BJ (cell line): ENCODE measurements at regions not wholly inside any gene's neighbourhood (a gene's known extent, or its start where the extent isn't known, plus 50 kb on each side); places are given as distances from the start of the nearest gene placed in this dataset.

Experiments used
- CTCF ChIA-PET: fragments of 350-600 bp; formaldehyde crosslinking; extraction: SDS; loops from one replicate; lab custom pipeline; 2021; ENCODE audit warnings: antibody characterized with exemption, inconsistent platforms; lab: Yijun Ruan, JAX
- POLR2A ChIA-PET: fragments of 300-600 bp; sonication (Branson Sonifier 250); formaldehyde crosslinking; extraction: SDS; loops from one replicate; lab custom pipeline; 2021; ENCODE audit warnings: antibody characterized with exemption; lab: Charles Lee
- DNase-seq: peaks from one replicate; pipeline ENCODE4 v3.0.0-alpha.2; 2011; ENCODE audit warnings: low read depth
- H3K27me3 ChIP-seq: 2 replicates; pipeline ENCODE4 v1.6.0; 2011; ENCODE audit warnings: low read length; ENCODE audit not compliant: control insufficient read depth, insufficient read depth
- H3K36me3 ChIP-seq: 2 replicates; pipeline ENCODE4 v1.5.1; 2011; ENCODE audit warnings: low read length; ENCODE audit not compliant: control insufficient read depth, insufficient read depth
- H3K4me3 ChIP-seq: 2 replicates; pipeline ENCODE4 v1.5.1; 2011; ENCODE audit warnings: low read depth, mild to moderate bottlenecking, control low read depth, low read length
- CTCF ChIP-seq: IDR thresholded peaks from 2 replicates; pipeline ENCODE4 v1.5.1; 2011; ENCODE audit warnings: low read depth, mild to moderate bottlenecking, control low read depth, inconsistent platforms, low read length, moderate library complexity; ENCODE audit not compliant: insufficient read depth

DNA sequence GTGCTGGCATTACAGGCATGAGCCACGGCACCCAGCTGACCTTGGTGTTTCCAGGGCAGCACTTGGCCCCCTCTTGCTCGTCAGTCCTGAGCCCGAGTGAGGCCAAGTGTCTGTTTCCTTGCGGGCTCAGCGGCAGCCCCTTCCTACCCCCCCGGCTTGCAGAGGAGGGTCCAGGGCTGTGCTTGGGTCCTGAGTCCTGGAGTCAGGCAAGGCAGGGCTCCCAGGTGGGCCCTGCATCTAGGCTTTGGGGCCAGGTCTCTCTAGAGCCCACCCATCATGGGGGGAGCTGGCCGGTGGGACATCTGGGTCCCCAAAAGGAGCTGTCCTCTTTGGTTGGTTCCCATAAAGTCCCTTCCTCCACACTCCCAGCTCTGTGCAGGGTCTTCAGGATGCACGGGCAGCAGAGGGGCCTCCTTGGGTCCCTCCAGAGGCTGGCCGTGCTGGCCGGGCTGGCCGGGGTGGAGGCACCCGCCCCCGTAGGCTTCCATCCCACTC is 63.7 kb upstream of the HPCAL1 start:
- CTCF ChIA-PET, result no interaction called here
- no peak for TF ChIP-seq CTCF
- Histone ChIP-seq H3K27me3 (peaks cover 2% of the 10 kb centered on the region; the same call in 1 of the 2 replicates), H3K4me3 (no peak overlapping the region), H3K36me3 (no peaks in the 10 kb centered on the region)
- no peak for DNase-seq
- POLR2A ChIA-PET, result no interaction called here

DNA sequence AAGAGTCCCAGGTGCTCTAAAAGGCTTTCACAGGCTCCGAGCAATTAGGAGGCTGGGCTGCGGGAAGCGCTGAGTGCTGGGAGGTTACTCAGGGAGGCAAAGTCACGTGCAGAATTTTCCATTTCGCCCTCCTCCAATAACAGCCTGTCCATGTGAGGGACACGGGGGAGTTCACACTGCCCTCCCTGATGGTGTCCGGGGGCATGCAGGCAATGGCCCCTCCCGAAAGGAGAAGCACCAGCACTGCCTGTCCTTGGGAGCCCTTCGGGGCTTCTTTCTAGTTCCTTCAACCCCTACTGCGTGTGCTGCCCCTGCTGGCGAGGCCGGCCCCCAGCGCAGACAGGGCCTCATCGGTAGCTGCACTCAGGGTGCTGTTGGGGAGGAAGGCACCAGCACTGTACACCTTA is 63.1 kb upstream of the HPCAL1 start:
- 0 out of 2 replicates have a peak, but pooled peaks have one; percentile 7 for TF ChIP-seq CTCF
- ChIA-PET POLR2A (no interaction called here), CTCF (no interaction called here)
- no peak overlapping the region for H3K4me3 ChIP-seq
- no peaks in the 10 kb centered on the region for H3K36me3 ChIP-seq
- peaks cover 2% of the 10 kb centered on the region; the same call in 1 of the 2 replicates for H3K27me3 ChIP-seq
- no peak for DNase-seq

GRCh38 chr2:10240161-10240681 is 62.5 kb upstream of the HPCAL1 start:
- Histone ChIP-seq H3K27me3 (peaks cover 2% of the 10 kb centered on the region; the same call in 1 of the 2 replicates), H3K4me3 (no peak overlapping the region), H3K36me3 (no peaks in the 10 kb centered on the region)
- no peak for TF ChIP-seq CTCF
- POLR2A ChIA-PET, result no interaction called here
- DNase-seq, result no peak
- CTCF ChIA-PET, result interaction anchor here (1.1 kb wide), 1 partner anchor 25 kb away, joined by 3 read pairs; no protein-coding TSS in a partner anchor

GRCh38 chr2:10240911-10241610 is 61.6 kb upstream of the HPCAL1 start:
- DNase-seq, result no peak
- CTCF ChIA-PET, result interaction anchor here (1.1 kb wide), 1 partner anchor 24 kb away, joined by 3 read pairs; no protein-coding TSS in a partner anchor
- TF ChIP-seq CTCF, result no peak
- Histone ChIP-seq H3K27me3 (peaks cover 2% of the 10 kb centered on the region; the same call in 1 of the 2 replicates), H3K4me3 (no peak overlapping the region), H3K36me3 (no peaks in the 10 kb centered on the region)
- POLR2A ChIA-PET, result no interaction called here

- POLR2A ChIA-PET, result no interaction called here
- TF ChIP-seq CTCF, result no peak
These were observed 60.9 kb upstream of the HPCAL1 start for GRCh38 chr2:10241641-10242430.

More at GRCh38 chr2:10241641-10242430, 60.9 kb upstream of the HPCAL1 start:
- H3K4me3 ChIP-seq, result no peak overlapping the region
- no peaks in the 10 kb centered on the region for H3K36me3 ChIP-seq
- peaks cover 2% of the 10 kb centered on the region; the same call in 1 of the 2 replicates for H3K27me3 ChIP-seq
- DNase-seq, result no peak
- CTCF ChIA-PET, result interaction anchor here (1.1 kb wide), 1 partner anchor 24 kb away, joined by 3 read pairs; no protein-coding TSS in a partner anchor
